Astrocyte (in vitro differentiated cells and primary cell): ENCODE measurements at regions not wholly inside any gene's neighbourhood (a gene's known extent, or its start where the extent isn't known, plus 50 kb on each side); places are given as distances from the start of the nearest gene placed in this dataset.
A peak's percentile ranks its signal among the peaks of the same experiment; 100 is the strongest.

Experiments used
- DNase-seq: peaks from one replicate; pipeline ENCODE4 v3.0.0-alpha.2; 2010; ENCODE audit warnings: low read depth
- FAIRE-seq: peaks from 2 replicates; lab custom pipeline; 2011; peaks lifted over from hg19 to GRCh38; lab: Jason Lieb, UNC
- H2AFZ ChIP-seq: 2 replicates; pipeline ENCODE4 v1.6.0; 2012; ENCODE audit warnings: low read depth, low read length, inconsistent platforms
- H3K27ac ChIP-seq: 2 replicates; pipeline ENCODE4 v1.5.1; 2011; ENCODE audit warnings: low read depth, low read length, inconsistent platforms
- H3K27me3 ChIP-seq: 2 replicates; pipeline ENCODE4 v1.6.0; 2011; ENCODE audit warnings: low read length, inconsistent platforms; ENCODE audit not compliant: insufficient read depth
- H3K36me3 ChIP-seq: 2 replicates; pipeline ENCODE4 v1.5.1; 2011; ENCODE audit warnings: low read length, inconsistent platforms; ENCODE audit not compliant: insufficient read depth
- H3K4me1 ChIP-seq: 2 replicates; pipeline ENCODE4 v1.5.1; 2011; ENCODE audit warnings: low read length, inconsistent platforms; ENCODE audit not compliant: insufficient read depth
- H3K4me2 ChIP-seq: 2 replicates; pipeline ENCODE4 v1.6.0; 2012; ENCODE audit warnings: low read length, inconsistent platforms
- H3K4me3 ChIP-seq: 2 replicates; pipeline ENCODE4 v1.5.1; 2011; ENCODE audit warnings: low read depth, mild to moderate bottlenecking, low read length, inconsistent platforms; ENCODE audit not compliant: insufficient read depth
- H3K79me2 ChIP-seq: 2 replicates; pipeline ENCODE4 v1.6.0; 2012; ENCODE audit warnings: mild to moderate bottlenecking, low read length, inconsistent platforms; ENCODE audit not compliant: insufficient read depth
- H3K9ac ChIP-seq: 2 replicates; pipeline ENCODE4 v1.6.0; 2012; ENCODE audit warnings: mild to moderate bottlenecking, low read length, inconsistent platforms
- H3K9me3 ChIP-seq: 2 replicates; pipeline ENCODE4 v1.5.1; 2012; ENCODE audit warnings: low read depth, mild to moderate bottlenecking, low read length, inconsistent platforms; ENCODE audit not compliant: insufficient read depth
- H4K20me1 ChIP-seq: 2 replicates; pipeline ENCODE4 v1.6.0; 2012; ENCODE audit warnings: low read length, inconsistent platforms; ENCODE audit not compliant: insufficient read depth
- H3K27ac Mint-ChIP-seq: one replicate; pipeline ENCODE4 v1.8.0; 2021; ENCODE audit warnings: mild to moderate bottlenecking, mixed read lengths; ENCODE audit not compliant: unreplicated experiment
- H3K27me3 Mint-ChIP-seq: one replicate; pipeline ENCODE4 v1.8.0; 2021; ENCODE audit warnings: low read depth, mixed read lengths; ENCODE audit not compliant: unreplicated experiment
- H3K36me3 Mint-ChIP-seq: one replicate; pipeline ENCODE4 v1.8.0; 2021; ENCODE audit warnings: low read depth, mixed read lengths; ENCODE audit not compliant: unreplicated experiment
- H3K4me1 Mint-ChIP-seq: one replicate; pipeline ENCODE4 v1.8.0; 2021; ENCODE audit warnings: low read depth, mixed read lengths; ENCODE audit not compliant: unreplicated experiment
- H3K4me3 Mint-ChIP-seq: one replicate; pipeline ENCODE4 v1.8.0; 2021; ENCODE audit warnings: mild to moderate bottlenecking, moderate library complexity, mixed read lengths; ENCODE audit not compliant: unreplicated experiment
- H3K9me3 Mint-ChIP-seq: one replicate; pipeline ENCODE4 v1.8.0; 2021; ENCODE audit warnings: mild to moderate bottlenecking, mixed read lengths; ENCODE audit not compliant: unreplicated experiment
- CTCF ChIP-seq: IDR thresholded peaks from 2 replicates; pipeline ENCODE4 v1.5.1; 2011; ENCODE audit warnings: low read depth, mild to moderate bottlenecking, inconsistent platforms, low read length, moderate library complexity; ENCODE audit not compliant: insufficient read depth
- EZH2 ChIP-seq: IDR thresholded peaks from 2 replicates; pipeline ENCODE4 v1.6.1; 2012; ENCODE audit warnings: mild to moderate bottlenecking, low read length, inconsistent platforms; ENCODE audit not compliant: insufficient read depth

GRCh38 chr5:61673007-61673735 lies 341.1 kb downstream of the ZSWIM6 start:
- Mint-ChIP-seq H3K4me3 (no peak overlapping the region), H3K9me3 (peaks cover 2% of the 10 kb centered on the region), H3K27ac (peak overlapping the region; percentile 59), H3K4me1 (peaks cover 12% of the 10 kb centered on the region), H3K36me3 (no peaks in the 10 kb centered on the region), H3K27me3 (peaks cover 11% of the 10 kb centered on the region)
- Histone ChIP-seq H2AFZ (no peak overlapping the region), H4K20me1 (no peaks in the 10 kb centered on the region), H3K4me1 (peaks cover 4% of the 10 kb centered on the region), H3K79me2 (no peaks in the 10 kb centered on the region), H3K36me3 (no peaks in the 10 kb centered on the region), H3K4me3 (no peak overlapping the region), H3K27me3 (peaks cover 6% of the 10 kb centered on the region), H3K27ac (no peak overlapping the region), H3K4me2 (peak overlapping the region; percentile 16), H3K9ac (no peak overlapping the region), H3K9me3 (no peaks in the 10 kb centered on the region)
- DNase-seq (peak; percentile 67), FAIRE-seq (no peak)
- TF ChIP-seq CTCF (no peak), EZH2 (no peak)

GRCh38 chr5:61674378-61674777 lies 342.3 kb downstream of the ZSWIM6 start:
- H3K9me3 ChIP-seq: no peaks in the 10 kb centered on the region
- no peak for TF ChIP-seq EZH2
- TF ChIP-seq CTCF: no peak
- peak overlapping the region; percentile 41 for H3K27ac Mint-ChIP-seq
- no peak overlapping the region for H3K4me3 Mint-ChIP-seq
- no peak for DNase-seq
- no peak overlapping the region for H3K27ac ChIP-seq
- no peaks in the 10 kb centered on the region for H3K36me3 ChIP-seq
- no peaks in the 10 kb centered on the region for H3K79me2 ChIP-seq
- FAIRE-seq: no peak
- no peaks in the 10 kb centered on the region for H4K20me1 ChIP-seq
- no peak overlapping the region for H3K4me3 ChIP-seq
- no peak overlapping the region for H3K4me2 ChIP-seq
- H3K9me3 Mint-ChIP-seq: no peaks in the 10 kb centered on the region
- no peak overlapping the region for H2AFZ ChIP-seq
- H3K27me3 Mint-ChIP-seq: peaks cover 3% of the 10 kb centered on the region
- H3K4me1 ChIP-seq: peaks cover 4% of the 10 kb centered on the region
- no peak overlapping the region for H3K9ac ChIP-seq
- peaks cover 2% of the 10 kb centered on the region for H3K27me3 ChIP-seq
- peaks cover 1% of the 10 kb centered on the region for H3K36me3 Mint-ChIP-seq
- peaks cover 10% of the 10 kb centered on the region for H3K4me1 Mint-ChIP-seq

- H3K9ac ChIP-seq: no peak overlapping the region
- peaks cover 7% of the 10 kb centered on the region for H3K27me3 Mint-ChIP-seq
- FAIRE-seq (no peak), DNase-seq (no peak)
- peaks cover 2% of the 10 kb centered on the region for H3K27me3 ChIP-seq
- peaks cover 6% of the 10 kb centered on the region for H3K4me1 Mint-ChIP-seq
- H3K4me2 ChIP-seq: no peak overlapping the region
- H3K27ac ChIP-seq: no peak overlapping the region
- no peaks in the 10 kb centered on the region for H4K20me1 ChIP-seq
- no peaks in the 10 kb centered on the region for H3K9me3 ChIP-seq
- H3K4me3 ChIP-seq: no peak overlapping the region
- peaks cover 4% of the 10 kb centered on the region for H3K4me1 ChIP-seq
- H3K9me3 Mint-ChIP-seq: no peaks in the 10 kb centered on the region
- no peaks in the 10 kb centered on the region for H3K79me2 ChIP-seq
- H3K4me3 Mint-ChIP-seq: no peak overlapping the region
- H3K36me3 Mint-ChIP-seq: peaks cover 1% of the 10 kb centered on the region
- no peaks in the 10 kb centered on the region for H3K36me3 ChIP-seq
- no peak overlapping the region for H2AFZ ChIP-seq
- peak overlapping the region; percentile 41 for H3K27ac Mint-ChIP-seq
- TF ChIP-seq CTCF (no peak), EZH2 (no peak)
These were observed 343.1 kb downstream of the ZSWIM6 start for GRCh38 chr5:61675015-61675692.
